GM18907 (cell line): ENCODE measurements at regions not wholly inside any gene's neighbourhood (a gene's known extent, or its start where the extent isn't known, plus 50 kb on each side); places are given as distances from the start of the nearest gene placed in this dataset.

Experiments used
- ATAC-seq: cut with Tn5 transposase; IDR thresholded peaks from one replicate; pipeline ENCODE4 v1.9.1; 2021; ENCODE audit warnings: mild to moderate bottlenecking, moderate library complexity; ENCODE audit not compliant: unreplicated experiment

- ATAC-seq, result no peak
These were observed 101.0 kb upstream of the NT5C1B start for GRCh38 chr2:18690342-18690741.

- ATAC-seq, result no peak
These were observed 95.1 kb upstream of the NT5C1B start for GRCh38 chr2:18684206-18685038.

GRCh38 chr2:18682681-18683080 is 93.3 kb upstream of the NT5C1B start:
- no peak for ATAC-seq

- no peak for ATAC-seq
These were observed 87.9 kb upstream of the NT5C1B start for GRCh38 chr2:18677280-18677679.

- ATAC-seq, result no peak
These were observed 84.9 kb upstream of the NT5C1B start for GRCh38 chr2:18674309-18674708.

GRCh38 chr2:18671363-18671762 is 82.0 kb upstream of the NT5C1B start:
- ATAC-seq, result no peak

- ATAC-seq, result no peak
These were observed 78.9 kb upstream of the NT5C1B start for GRCh38 chr2:18668221-18668620.

GRCh38 chr2:18664421-18664820 is 75.1 kb upstream of the NT5C1B start:
- no peak for ATAC-seq

- ATAC-seq, result no peak
These were observed 74.5 kb upstream of the NT5C1B start for GRCh38 chr2:18663861-18664260.

- no peak for ATAC-seq
These were observed 73.3 kb upstream of the NT5C1B start for GRCh38 chr2:18662689-18663088.

- no peak for ATAC-seq
These were observed 70.5 kb upstream of the NT5C1B start for GRCh38 chr2:18659915-18660314.

GRCh38 chr2:18656048-18656447 is 66.7 kb upstream of the NT5C1B start:
- ATAC-seq, result no peak

- ATAC-seq, result no peak
These were observed 62.7 kb upstream of the NT5C1B start for GRCh38 chr2:18651842-18652774.

GRCh38 chr2:18650221-18650620 is 60.9 kb upstream of the NT5C1B start:
- no peak for ATAC-seq

GRCh38 chr2:18649502-18650135 is 60.2 kb upstream of the NT5C1B start:
- ATAC-seq, result no peak

- ATAC-seq, result no peak
These were observed 58.8 kb upstream of the NT5C1B start for GRCh38 chr2:18648161-18648560.

- no peak for ATAC-seq
These were observed 58.4 kb upstream of the NT5C1B start for GRCh38 chr2:18647731-18648130.

GRCh38 chr2:18645315-18645714 is 55.9 kb upstream of the NT5C1B start:
- ATAC-seq, result no peak

- ATAC-seq, result no peak
These were observed 54.7 kb upstream of the NT5C1B start for GRCh38 chr2:18644115-18644462.

GRCh38 chr2:18643326-18644114 is 54.2 kb upstream of the NT5C1B start:
- no peak for ATAC-seq

- no peak for ATAC-seq
These were observed 52.5 kb upstream of the NT5C1B start for GRCh38 chr2:18641823-18642222.
